Right lobe of liver (tissue), 6 donors: ENCODE measurements at regions not wholly inside any gene's neighbourhood (a gene's known extent, or its start where the extent isn't known, plus 50 kb on each side); places are given as distances from the start of the nearest gene placed in this dataset.

Source experiments
- ATAC-seq, 4 donors: fragments of 200-7000 bp; cut with Tn5 transposase; one replicate each; pipeline ENCODE4 v1.9.1; 2020; ENCODE audit warnings: mild to moderate bottlenecking in 4 of 4, moderate library complexity in 4 of 4
- DNase-seq, 3 donors: peaks; one replicate each; pipeline ENCODE4 v3.0.0-alpha.2; 2020
- H3K27ac ChIP-seq, 3 donors: fragments of 200-600 bp; one replicate each; pipeline ENCODE4 v1.8.0; 2022
- H3K27me3 ChIP-seq, 2 donors: fragments of 200-600 bp; one replicate each; pipeline ENCODE4 v1.8.0; 2022
- H3K36me3 ChIP-seq, 4 donors: fragments of 200-600 bp; sonication (generic) in 1 of 4; one replicate each; pipeline versions ENCODE4 v1.5.1 to v1.8.0; 2017 to 2022; ENCODE audit warnings: control low read depth in 1 of 4
- H3K4me1 ChIP-seq, 4 donors: fragments of 200-600 bp; sonication (generic) in 1 of 4; one replicate each; pipeline versions ENCODE4 v1.5.1 to v1.8.0; 2017 to 2022; ENCODE audit warnings: control low read depth in 1 of 4
- H3K4me3 ChIP-seq, 3 donors: fragments of 200-600 bp; one replicate each; pipeline ENCODE4 v1.8.0; 2022
- H3K9me3 ChIP-seq, 4 donors: fragments of 200-600 bp; sonication (generic) in 1 of 4; one replicate each; pipeline versions ENCODE4 v1.5.1 to v1.8.0; 2017 to 2022; ENCODE audit warnings: control low read depth in 1 of 4
- CTCF ChIP-seq, 4 donors: fragments of 200-600 bp in 3 of 4; fragments of 450-650 bp in 1 of 4; IDR thresholded peaks; one replicate each; pipeline versions ENCODE4 v1.5.1 to v1.8.0; 2016 to 2022; ENCODE audit warnings: antibody characterized with exemption in 4 of 4, mild to moderate bottlenecking in 2 of 4
- POLR2A ChIP-seq: fragments of 450-650 bp; IDR thresholded peaks from one replicate; pipeline ENCODE4 v1.6.1; 2017; ENCODE audit warnings: antibody characterized with exemption, mild to moderate bottlenecking
- WGBS: methylation state at CpG from one replicate; pipeline ENCODE4 v1.1.6; 2018; ENCODE audit warnings: low coverage, low lambda C conversion rate; ENCODE audit not compliant: insufficient coverage; ENCODE audit errors: missing lambda C conversion rate; 5-methylcytosine and 5-hydroxymethylcytosine counted together
- intact Hi-C, 2 donors: fragments of 100-400 bp; cut with DNase I; formaldehyde crosslinking; loops; one replicate each; pipeline versions ENCODE4 v1.11.2 to v1.14.1; 2022
- donor health status: DM: no; HTN: yes; CAD: no.
- donor health status: DM: no; HTN: no; CAD: no.
- donor health status: DM: no; HTN: no; CAD: no.
- donor health status: DM: no; HTN: yes; CAD: no.
- donor health status: DM: no; HTN: yes; CAD: no.

DNA sequence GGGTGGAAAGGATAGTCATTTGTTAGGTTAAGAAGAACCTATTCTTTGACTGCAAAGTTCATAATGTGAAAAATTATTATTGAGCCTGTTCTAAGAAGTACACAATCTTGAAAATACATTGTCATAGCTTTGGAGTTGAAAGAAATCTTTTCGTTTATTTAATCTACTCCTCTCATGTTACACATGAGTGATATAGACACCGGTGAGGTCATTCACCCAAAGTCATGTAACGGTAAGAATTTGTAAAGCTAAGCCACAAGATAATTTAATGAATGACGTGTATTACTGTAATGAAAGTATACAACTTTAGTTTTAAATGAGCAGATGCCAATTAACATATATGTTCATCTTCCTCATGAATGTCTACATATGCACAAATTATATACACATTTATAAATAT, 284.1 kb upstream of the PDE4D start:
- ATAC-seq, result no peak
- Histone ChIP-seq H3K4me1 (no peaks in the 10 kb centered on the region), H3K27ac (no peak overlapping the region), H3K27me3 (no peaks in the 10 kb centered on the region), H3K36me3 (no peaks in the 10 kb centered on the region), H3K9me3 (no peaks in the 10 kb centered on the region), H3K4me3 (no peak overlapping the region)
- TF ChIP-seq CTCF (IDR thresholded peaks at IDR 0.05), result no peak
- no peak for TF ChIP-seq POLR2A
- intact Hi-C loops, result no loop called here
- WGBS, result 44% methylated on average over 4 of the region's 4 CpGs
- no peak for DNase-seq

- no peaks in the 10 kb centered on the region for H3K9me3 ChIP-seq
- ATAC-seq (no peak), DNase-seq (no peak)
- H3K36me3 ChIP-seq, result no peaks in the 10 kb centered on the region
- no peak for TF ChIP-seq CTCF (IDR thresholded peaks at IDR 0.05)
- no peak for TF ChIP-seq POLR2A
- H3K27me3 ChIP-seq, result no peaks in the 10 kb centered on the region
- H3K27ac ChIP-seq, result no peak overlapping the region
- H3K4me1 ChIP-seq, result no peaks in the 10 kb centered on the region
- intact Hi-C loops, result no loop called here
- no peak overlapping the region for H3K4me3 ChIP-seq
These were observed 280.1 kb upstream of the PDE4D start for GRCh38 chr5:60173667-60174066.

DNA sequence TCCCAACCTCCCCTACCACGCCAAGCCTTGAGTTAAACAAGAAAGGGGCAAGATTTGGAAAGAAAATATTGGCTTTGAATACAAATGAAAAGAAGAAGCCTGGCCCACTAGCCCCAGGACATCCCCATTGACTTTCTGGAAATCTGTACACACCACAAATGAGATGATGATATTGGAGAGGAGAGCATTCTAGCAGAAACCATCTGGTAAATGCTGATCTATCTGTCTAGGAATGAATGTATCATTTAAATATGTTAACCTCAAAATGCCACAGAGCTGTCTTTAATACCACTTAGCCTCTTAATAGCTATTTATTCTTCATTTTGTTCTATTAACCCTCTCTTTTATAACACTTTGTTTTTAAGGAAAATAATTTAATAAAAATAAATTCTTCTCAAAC, 270.2 kb upstream of the PDE4D start:
- no peaks in the 10 kb centered on the region for H3K36me3 ChIP-seq
- ATAC-seq, result no peak
- no peak overlapping the region for H3K27ac ChIP-seq
- DNase-seq, result no peak
- 50% methylated on average over 1 of the region's 1 CpG for WGBS
- no peaks in the 10 kb centered on the region for H3K27me3 ChIP-seq
- no peak for TF ChIP-seq CTCF (IDR thresholded peaks at IDR 0.05)
- TF ChIP-seq POLR2A, result no peak
- intact Hi-C loops, result no loop called here
- H3K9me3 ChIP-seq, result no peaks in the 10 kb centered on the region
- no peaks in the 10 kb centered on the region for H3K4me1 ChIP-seq
- H3K4me3 ChIP-seq, result no peak overlapping the region

DNA sequence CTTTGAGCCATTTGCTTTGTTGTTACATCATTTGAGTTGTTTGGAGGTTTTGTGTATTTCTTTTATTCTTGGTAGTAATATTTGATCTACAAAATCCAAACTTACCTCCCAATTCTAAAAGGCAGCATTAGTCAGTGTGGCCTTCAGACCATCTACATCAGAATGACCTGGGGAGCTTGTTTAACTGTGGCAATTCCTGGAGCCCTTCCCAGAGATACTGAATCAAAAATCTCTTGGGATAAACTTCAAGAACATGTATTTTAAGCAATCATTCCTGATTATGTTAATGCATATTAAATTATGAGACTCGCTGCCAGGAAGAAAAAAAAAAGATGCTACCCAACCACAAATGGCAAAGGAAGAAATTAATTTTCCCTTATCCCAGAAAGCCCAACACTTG, 268.9 kb upstream of the PDE4D start:
- intact Hi-C loops, result no loop called here
- TF ChIP-seq CTCF (IDR thresholded peaks at IDR 0.05) (no peak), POLR2A (no peak)
- Histone ChIP-seq H3K27me3 (no peaks in the 10 kb centered on the region), H3K36me3 (no peaks in the 10 kb centered on the region), H3K4me3 (no peak overlapping the region), H3K4me1 (no peaks in the 10 kb centered on the region), H3K9me3 (no peaks in the 10 kb centered on the region), H3K27ac (no peak overlapping the region)
- ATAC-seq (no peak), DNase-seq (no peak)
- 69% methylated on average over 1 of the region's 1 CpG for WGBS

GRCh38 chr5:60161340-60161934, 267.9 kb upstream of the PDE4D start:
- TF ChIP-seq POLR2A (no peak), CTCF (IDR thresholded peaks at IDR 0.05) (peak; percentile 23 to 51 (median 46))
- H3K4me1 ChIP-seq, result no peaks in the 10 kb centered on the region
- no peaks in the 10 kb centered on the region for H3K9me3 ChIP-seq
- H3K27me3 ChIP-seq, result no peaks in the 10 kb centered on the region
- H3K27ac ChIP-seq, result no peak overlapping the region
- 57% methylated on average over 3 of the region's 3 CpGs for WGBS
- peak in 3 of 4 donors; percentile 42 to 48 (median 45) for ATAC-seq
- H3K36me3 ChIP-seq, result no peaks in the 10 kb centered on the region
- no peak for DNase-seq
- no peak overlapping the region for H3K4me3 ChIP-seq
- intact Hi-C loops, result no loop called here
